GM23338 (cell line): ENCODE measurements at regions not wholly inside any gene's neighbourhood (a gene's known extent, or its start where the extent isn't known, plus 50 kb on each side); places are given as distances from the start of the nearest gene placed in this dataset.

Experiments
- ATAC-seq: fragments of 200-7000 bp; cut with Tn5 transposase; 3 replicates; pipeline ENCODE4 v1.9.1; 2020
- DNase-seq: peaks from one replicate; pipeline ENCODE4 v3.0.0-alpha.2; 2015; ENCODE audit warnings: low spot score
- H2AFZ ChIP-seq: fragments of 200-600 bp; sonication (generic); 2 replicates; pipeline ENCODE4 v1.8.0; 2016; ENCODE audit warnings: antibody characterized with exemption, mild to moderate bottlenecking, moderate library complexity
- H3F3A ChIP-seq: fragments of 200-600 bp; sonication (generic); replicated peaks from 2 replicates; pipeline ENCODE4 v1.8.0; 2017; ENCODE audit warnings: antibody characterized with exemption, mixed run types, low read depth
- H3K27ac ChIP-seq: fragments of 200-600 bp; sonication (generic); 2 replicates; pipeline ENCODE4 v1.6.1; 2016; ENCODE audit warnings: low read depth
- H3K27me3 ChIP-seq: fragments of 200-600 bp; sonication (generic); 2 replicates; pipeline ENCODE4 v1.8.0; 2016; ENCODE audit warnings: mild to moderate bottlenecking, mixed run types, moderate library complexity; ENCODE audit not compliant: insufficient read depth
- H3K36me3 ChIP-seq: fragments of 200-600 bp; sonication (generic); 2 replicates; pipeline ENCODE4 v1.8.0; 2016; ENCODE audit warnings: mild to moderate bottlenecking; ENCODE audit not compliant: insufficient read depth
- H3K4me1 ChIP-seq: fragments of 200-600 bp; sonication (generic); 2 replicates; pipeline ENCODE4 v1.8.0; 2016; ENCODE audit warnings: mild to moderate bottlenecking, moderate library complexity; ENCODE audit not compliant: insufficient read depth
- H3K4me2 ChIP-seq: fragments of 200-600 bp; sonication (generic); 2 replicates; pipeline ENCODE4 v1.7.1; 2017; ENCODE audit warnings: mixed run types
- H3K4me3 ChIP-seq: fragments of 200-600 bp; sonication (generic); 2 replicates; pipeline ENCODE4 v1.6.1; 2016; ENCODE audit warnings: mixed run types
- H3K79me2 ChIP-seq: fragments of 200-600 bp; sonication (generic); replicated peaks from 2 replicates; pipeline ENCODE4 v1.8.0; 2017; ENCODE audit warnings: mild to moderate bottlenecking; ENCODE audit not compliant: insufficient read depth
- H3K9me2 ChIP-seq: fragments of 200-600 bp; sonication (generic); 2 replicates; pipeline ENCODE4 v1.8.0; 2017; ENCODE audit not compliant: insufficient read depth
- H4K20me1 ChIP-seq: fragments of 200-600 bp; sonication (generic); replicated peaks from 2 replicates; pipeline ENCODE4 v1.8.0; 2017; ENCODE audit warnings: mild to moderate bottlenecking; ENCODE audit not compliant: insufficient read depth
- H3K27ac Mint-ChIP-seq: 2 replicates; pipeline ENCODE4 v1.8.0; 2020; ENCODE audit warnings: inconsistent platforms, mild to moderate bottlenecking, moderate library complexity, mixed read lengths
- H3K27me3 Mint-ChIP-seq: 3 replicates; pipeline ENCODE4 v1.8.0; 2022; ENCODE audit warnings: low read depth, mild to moderate bottlenecking, moderate library complexity, mixed read lengths, inconsistent platforms; ENCODE audit not compliant: insufficient read depth, poor library complexity
- H3K36me3 Mint-ChIP-seq: 3 replicates; pipeline ENCODE4 v1.8.0; 2021; ENCODE audit warnings: low read depth, mild to moderate bottlenecking, inconsistent platforms, moderate library complexity, mixed read lengths
- H3K4me1 Mint-ChIP-seq: 3 replicates; pipeline ENCODE4 v1.8.0; 2020; ENCODE audit warnings: mild to moderate bottlenecking, inconsistent platforms, mixed read lengths
- H3K4me3 Mint-ChIP-seq: 3 replicates; pipeline ENCODE4 v1.8.0; 2021; ENCODE audit warnings: moderate library complexity, mild to moderate bottlenecking, inconsistent platforms, mixed read lengths
- H3K9me3 Mint-ChIP-seq: 3 replicates; pipeline ENCODE4 v1.8.0; 2020; ENCODE audit warnings: moderate library complexity, mild to moderate bottlenecking, inconsistent platforms, mixed read lengths
- ETS1 ChIP-seq: IDR thresholded peaks from 2 replicates; pipeline ENCODE4 v1.6.1; 2016; ENCODE audit warnings: antibody characterized with exemption
- EZH2phosphoT487 ChIP-seq: fragments of 200-600 bp; sonication (generic); IDR thresholded peaks from one replicate; pipeline ENCODE4 v1.8.1; 2018; ENCODE audit warnings: antibody characterized with exemption; ENCODE audit not compliant: unreplicated experiment
- JUNB ChIP-seq: IDR thresholded peaks from one replicate; pipeline ENCODE4 v1.6.1; 2016; ENCODE audit warnings: antibody characterized with exemption; ENCODE audit not compliant: unreplicated experiment
- NANOG ChIP-seq: IDR thresholded peaks from 2 replicates; pipeline ENCODE4 v1.6.1; 2016; ENCODE audit warnings: antibody characterized with exemption, borderline replicate concordance
- POLR2AphosphoS5 ChIP-seq: IDR thresholded peaks from 2 replicates; pipeline ENCODE4 v1.6.1; 2016; ENCODE audit warnings: antibody characterized with exemption, low read depth
- REST ChIP-seq: IDR thresholded peaks from one replicate; pipeline ENCODE4 v1.6.1; 2018; ENCODE audit warnings: antibody characterized with exemption; ENCODE audit not compliant: unreplicated experiment
- STAT1 ChIP-seq: IDR thresholded peaks from one replicate; pipeline ENCODE4 v1.6.1; 2016; ENCODE audit warnings: antibody characterized with exemption; ENCODE audit not compliant: unreplicated experiment
- ZNF114 ChIP-seq: fragments of 250-450 bp; sonication (Bioruptor Pico); IDR thresholded peaks from 2 replicates; pipeline ENCODE4 v1.5.0; 2020; ENCODE audit warnings: mild to moderate bottlenecking, moderate library complexity
- ZNF462 ChIP-seq: fragments of 250-450 bp; sonication (Bioruptor Pico); IDR thresholded peaks from 2 replicates; pipeline ENCODE4 v1.5.0; 2020; ENCODE audit warnings: mild to moderate bottlenecking, moderate library complexity

GRCh38 chr4:125091101-125091500 is 223.7 kb upstream of the FAT4 start (continued):
- TF ChIP-seq ZNF462: no peak
- TF ChIP-seq REST: no peak

- Histone ChIP-seq H3K27ac (no peak overlapping the region), H3K4me1 (no peaks in the 10 kb centered on the region), H3K79me2 (no peaks in the 10 kb centered on the region), H3K4me3 (no peak overlapping the region), H3K36me3 (no peaks in the 10 kb centered on the region), H3F3A (no peaks in the 10 kb centered on the region), H4K20me1 (no peaks in the 10 kb centered on the region), H3K4me2 (no peak overlapping the region), H3K27me3 (no peaks in the 10 kb centered on the region), H2AFZ (peak overlapping the region; percentile 21; the same call in 1 of the 2 replicates), H3K9me2 (no peaks in the 10 kb centered on the region)
- Mint-ChIP-seq H3K27me3 (no peaks in the 10 kb centered on the region), H3K9me3 (no peaks in the 10 kb centered on the region), H3K4me3 (no peak overlapping the region), H3K4me1 (peaks cover 6% of the 10 kb centered on the region; the same call in 2 of the 3 replicates), H3K36me3 (no peaks in the 10 kb centered on the region), H3K27ac (no peak overlapping the region)
- no peak for ATAC-seq
- no peak for DNase-seq
- TF ChIP-seq STAT1: no peak
- no peak for TF ChIP-seq EZH2phosphoT487
- TF ChIP-seq JUNB: no peak
- TF ChIP-seq REST: no peak
- no peak for TF ChIP-seq POLR2AphosphoS5
- no peak for TF ChIP-seq ETS1
- no peak for TF ChIP-seq ZNF114 (CRISPR knock-in tag)
- no peak for TF ChIP-seq NANOG
These were observed 230.1 kb upstream of the FAT4 start for GRCh38 chr4:125084608-125085007.
